HEK293T (cell line): ENCODE measurements at regions not wholly inside any gene's neighbourhood (a gene's known extent, or its start where the extent isn't known, plus 50 kb on each side); places are given as distances from the start of the nearest gene placed in this dataset.

Experiments used
- FOXA1 ChIP-seq: fragments of 450-650 bp; IDR thresholded peaks from 2 replicates; pipeline ENCODE4 v1.6.1; 2016; ENCODE audit warnings: mild to moderate bottlenecking
- SP1 ChIP-seq: fragments of 450-650 bp; IDR thresholded peaks from 2 replicates; pipeline ENCODE4 v1.6.1; 2017

- TF ChIP-seq SP1, result no peak
- TF ChIP-seq FOXA1, result no peak
These were observed 262.0 kb upstream of the KITLG start for GRCh38 chr12:88842314-88842713.
